NCI-H774 (cell line): ENCODE measurements at regions not wholly inside any gene's neighbourhood (a gene's known extent, or its start where the extent isn't known, plus 50 kb on each side); places are given as distances from the start of the nearest gene placed in this dataset.

Experiments used
- DNase-seq: peaks from one replicate; lab custom pipeline; 2025; lab: John Stamatoyannopoulos, UW

DNA sequence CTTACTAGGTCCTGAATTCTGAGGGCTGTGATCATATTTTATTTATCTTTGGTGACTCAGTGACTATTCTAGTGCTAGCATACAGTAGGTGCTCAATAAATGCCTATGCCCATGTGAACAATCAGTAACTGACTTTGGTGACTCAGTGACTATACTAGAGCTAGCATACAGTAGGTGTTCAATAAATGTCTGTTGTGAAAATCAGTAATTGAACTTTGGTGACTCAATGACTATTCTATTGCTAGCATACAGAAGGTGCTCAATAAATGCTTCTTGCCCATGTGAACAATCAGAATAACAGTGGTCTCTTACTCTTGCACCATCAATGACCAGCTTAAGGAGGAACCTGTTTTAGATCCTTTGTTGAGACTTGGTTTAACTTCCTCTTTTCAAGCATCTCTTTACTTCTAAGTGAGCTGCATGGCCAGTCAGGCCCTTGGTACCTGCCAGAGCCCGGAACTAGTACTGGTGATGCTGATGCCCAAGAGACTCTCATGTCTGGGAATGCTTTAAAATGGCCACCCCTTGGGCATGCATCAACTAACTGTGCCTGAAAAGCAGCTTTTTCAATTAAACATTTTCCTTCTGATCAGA, 214.9 kb upstream of the SPRED2 start:
- DNase-seq = no peak

DNA sequence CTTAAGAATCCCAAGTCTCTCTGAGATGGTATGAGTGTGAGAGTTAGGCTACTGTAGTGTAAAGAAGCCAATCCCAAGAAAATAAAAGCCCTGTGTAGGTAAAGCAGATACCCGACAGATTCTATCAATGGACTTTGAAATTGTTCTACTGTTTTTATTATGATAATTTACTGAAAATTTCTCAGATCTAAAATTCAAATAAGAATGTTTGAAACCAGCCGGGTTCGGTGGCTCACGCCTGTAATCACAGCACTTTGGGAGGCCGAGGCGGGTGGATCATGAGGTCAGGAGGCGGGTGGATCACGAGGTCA, 208.3 kb upstream of the SPRED2 start:
- DNase-seq = no peak

DNA sequence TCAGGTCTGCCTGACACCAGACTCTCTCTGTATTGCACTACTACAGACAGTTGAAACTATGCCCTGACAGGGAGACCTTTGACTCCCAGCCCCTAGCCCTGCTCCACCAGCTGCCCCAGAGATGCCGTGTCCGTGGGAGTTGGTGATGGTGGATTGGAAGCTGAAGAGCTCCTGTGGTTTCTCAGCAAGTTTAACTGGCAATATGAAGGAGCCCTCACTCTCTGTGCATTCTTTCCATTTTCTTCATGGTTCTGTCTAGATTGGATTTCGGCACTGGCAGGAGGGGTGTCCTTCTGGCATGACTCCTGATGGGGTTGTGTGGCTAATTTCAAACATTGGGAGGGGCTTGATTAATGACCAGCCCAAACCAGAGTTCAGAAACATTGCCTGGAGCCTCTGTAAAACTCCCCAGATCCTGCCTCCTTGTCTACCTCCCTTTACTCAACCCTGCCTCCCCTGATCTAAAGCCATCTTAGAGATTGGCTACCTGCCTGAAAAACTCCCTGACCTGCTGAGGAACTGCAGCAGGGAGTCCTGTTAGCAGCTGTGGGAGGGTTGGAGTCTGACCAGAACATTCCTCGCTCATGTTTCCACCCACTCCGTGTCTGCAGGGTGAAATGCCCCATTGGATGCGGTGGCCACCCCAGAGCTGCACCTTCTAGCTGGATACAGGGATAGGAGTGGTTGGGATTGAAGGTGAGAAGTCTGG, 206.9 kb upstream of the SPRED2 start:
- no peak for DNase-seq

DNA sequence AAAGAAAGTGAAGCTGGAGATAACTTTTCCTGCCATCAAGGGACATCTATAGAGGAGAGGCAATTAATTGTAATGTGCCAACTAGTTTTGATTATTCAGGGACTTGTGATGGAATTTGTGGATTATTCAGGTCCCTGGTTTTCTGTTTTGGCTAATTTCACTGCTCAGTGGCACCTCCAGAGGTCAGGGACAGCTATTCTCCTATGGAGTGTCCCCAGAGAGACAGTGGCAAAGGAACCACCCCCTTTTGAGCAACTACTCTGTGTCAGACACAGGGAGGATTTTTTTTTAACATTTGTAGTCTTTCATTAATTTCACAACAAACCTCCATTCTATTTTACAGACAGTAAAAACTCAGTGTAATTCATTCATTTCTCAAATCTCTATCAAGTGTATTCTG, 206.0 kb upstream of the SPRED2 start:
- no peak for DNase-seq

DNA sequence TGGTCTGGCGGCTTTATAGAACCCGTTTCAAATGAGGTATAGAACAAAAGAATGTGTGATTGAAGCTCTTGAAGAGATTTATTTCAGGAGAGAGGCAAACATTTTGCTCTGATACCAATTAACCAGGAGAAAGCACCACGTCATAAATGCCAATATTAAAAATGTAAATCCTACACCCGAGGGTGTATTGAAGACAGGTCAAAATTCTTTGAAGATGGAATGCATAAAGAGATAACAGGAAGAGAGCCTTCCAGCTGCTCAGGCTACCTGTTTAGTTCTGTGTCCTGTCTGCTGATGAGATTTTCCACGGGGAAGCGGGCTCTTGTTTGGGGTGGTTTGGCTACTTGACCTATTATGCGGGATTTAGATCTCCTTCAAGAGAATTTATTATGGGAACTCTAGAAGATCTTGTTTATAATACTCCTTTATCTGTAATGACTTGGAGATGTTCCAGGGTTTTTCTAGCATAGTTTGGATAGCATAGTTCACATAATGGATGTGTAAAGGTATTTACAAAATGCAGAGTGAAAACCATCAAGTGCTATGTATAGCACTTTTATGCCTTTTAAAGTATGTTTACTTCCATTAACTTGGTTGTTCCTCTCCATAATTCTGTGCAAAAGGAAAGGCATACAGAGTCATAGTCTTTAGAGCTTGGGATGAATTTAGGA, 204.5 kb upstream of the SPRED2 start:
- no peak for DNase-seq

DNA sequence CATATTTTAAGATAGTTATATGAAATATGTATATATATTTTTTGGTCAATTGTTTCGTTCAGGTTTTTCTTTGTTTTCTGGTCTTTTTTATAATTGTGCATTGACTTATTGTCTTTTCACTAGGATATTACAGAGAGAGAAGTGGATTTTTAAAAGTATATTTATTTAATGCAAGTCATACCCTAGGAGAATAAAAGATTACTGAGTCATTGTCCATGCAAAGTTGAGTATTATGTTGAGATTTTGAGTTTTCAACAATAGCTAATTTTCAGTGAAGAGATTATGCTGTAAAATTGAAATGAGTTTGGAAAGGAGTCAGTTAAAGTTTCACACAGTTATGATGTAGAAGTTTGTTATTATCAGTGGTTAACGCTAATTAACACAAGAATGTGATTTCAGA, 203.6 kb upstream of the SPRED2 start:
- DNase-seq = no peak

DNA sequence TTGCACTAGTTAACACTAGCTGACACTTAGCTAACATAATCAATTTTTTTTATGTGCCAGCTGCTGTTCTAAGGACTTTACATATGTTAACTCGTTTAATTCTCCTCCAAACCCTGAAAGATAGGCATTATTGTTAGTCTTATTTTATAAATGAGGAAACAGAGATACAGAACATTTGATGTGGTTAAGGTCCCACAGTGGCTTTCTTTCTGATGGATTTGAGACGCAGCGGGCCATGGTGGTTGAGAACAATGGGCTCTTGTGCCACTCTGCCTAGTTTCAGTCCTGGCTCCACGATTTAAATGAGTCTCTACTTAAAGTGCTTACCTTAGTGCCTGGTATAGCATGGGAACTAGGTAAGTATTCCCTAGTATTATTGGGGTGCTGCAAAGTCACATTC, 201.9 kb upstream of the SPRED2 start:
- no peak for DNase-seq

DNA sequence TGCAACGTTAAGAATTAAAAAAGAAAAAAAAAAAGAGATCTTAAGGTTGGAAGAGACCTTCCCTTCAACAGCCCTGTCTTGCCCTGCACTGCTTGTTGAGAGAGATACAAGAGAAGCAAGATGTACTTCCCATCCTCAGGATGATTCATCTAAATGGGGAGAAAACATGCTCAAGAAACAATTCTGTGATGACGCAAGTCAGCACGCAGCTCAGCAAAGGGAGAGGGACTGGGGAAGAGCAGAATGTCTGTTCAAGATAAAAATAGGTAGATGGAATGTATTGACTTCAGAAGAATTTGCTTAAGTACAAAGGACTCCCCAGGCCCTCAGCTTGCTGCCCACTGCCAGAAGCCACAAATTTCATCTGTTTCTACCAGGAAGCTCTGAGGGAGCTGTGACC, 198.2 kb upstream of the SPRED2 start:
- DNase-seq = no peak

DNA sequence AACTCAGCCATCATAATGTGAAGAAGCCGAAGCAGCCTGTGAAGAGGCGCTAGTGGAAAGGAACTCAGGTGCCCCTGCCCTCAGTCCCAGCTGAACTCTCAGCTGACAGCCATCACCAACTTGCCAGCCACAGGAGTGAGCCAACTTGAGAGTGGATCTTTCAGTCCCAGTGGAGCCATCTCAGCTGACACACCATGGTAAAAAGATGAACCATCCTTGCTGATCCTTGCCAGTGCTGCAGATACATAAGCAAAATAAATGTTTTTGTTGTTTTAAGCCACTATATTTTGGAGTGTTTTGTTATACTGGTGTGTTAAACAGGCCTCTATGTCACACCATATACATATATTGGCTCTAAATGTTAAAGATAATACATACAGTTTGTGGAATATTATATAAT, 195.8 kb upstream of the SPRED2 start:
- DNase-seq = no peak

DNA sequence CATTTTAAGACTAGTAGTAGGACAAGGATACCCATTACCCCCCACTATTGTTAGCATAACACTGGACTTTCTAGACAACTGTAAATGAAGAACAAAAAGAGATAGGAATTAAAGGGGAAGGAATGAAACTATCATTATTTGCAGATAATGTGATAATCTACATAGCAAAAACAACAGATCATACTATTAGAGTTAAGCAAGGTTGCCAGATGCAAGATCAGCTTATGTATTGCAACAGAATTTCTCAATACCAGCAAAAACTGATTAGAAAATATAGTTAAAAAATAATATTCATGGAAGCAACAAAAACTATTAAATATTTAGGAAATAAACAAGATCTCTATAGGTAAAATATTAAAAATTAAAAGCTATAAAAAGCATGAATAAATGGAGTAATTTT, 194.4 kb upstream of the SPRED2 start:
- DNase-seq = no peak

DNA sequence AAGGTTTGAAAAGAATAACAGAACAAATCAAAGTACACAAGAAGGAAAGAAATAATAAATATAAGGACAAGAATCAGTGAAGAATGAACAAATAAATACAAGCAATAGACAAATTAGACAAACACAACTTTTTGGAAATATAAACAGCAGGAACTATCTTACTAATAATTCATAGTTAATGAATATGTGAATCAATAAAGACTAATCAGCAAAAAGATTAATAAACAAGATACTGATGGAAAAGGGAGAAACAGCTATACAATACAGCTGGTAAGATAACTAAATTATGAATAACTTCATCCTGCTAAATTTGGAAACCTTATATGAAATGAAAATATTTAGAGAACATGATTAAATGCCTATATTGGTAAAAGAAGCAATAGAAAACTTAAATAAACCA, 193.6 kb upstream of the SPRED2 start:
- DNase-seq = no peak

DNA sequence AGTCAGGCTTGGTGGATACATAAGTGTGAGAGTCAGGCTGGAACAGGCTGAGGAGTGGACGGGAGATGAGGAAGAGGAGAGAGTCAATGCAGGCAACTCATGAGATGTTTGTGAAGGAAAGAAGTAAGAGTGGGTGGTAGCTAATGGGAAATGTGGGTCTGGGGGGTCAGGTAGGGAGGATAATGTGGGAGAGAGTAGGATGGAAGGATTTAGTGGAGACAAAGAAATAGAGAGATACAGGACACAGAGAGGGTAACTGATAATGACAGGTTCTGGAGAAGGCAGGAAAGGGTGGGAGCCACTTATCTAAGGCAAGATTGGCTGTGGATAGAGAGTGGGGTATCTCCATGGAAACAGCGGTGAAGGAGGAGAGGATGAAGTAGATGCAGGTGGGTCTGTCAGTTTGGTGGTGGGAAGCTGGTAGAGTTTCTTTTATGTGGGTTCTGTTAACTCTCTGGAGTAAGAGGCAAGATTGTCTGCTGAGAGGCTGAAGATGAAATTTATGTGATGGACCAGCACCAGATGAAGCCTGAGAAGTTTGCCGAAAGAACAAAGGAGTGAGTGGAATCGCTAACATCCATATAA, 190.6 kb upstream of the SPRED2 start:
- no peak for DNase-seq

DNA sequence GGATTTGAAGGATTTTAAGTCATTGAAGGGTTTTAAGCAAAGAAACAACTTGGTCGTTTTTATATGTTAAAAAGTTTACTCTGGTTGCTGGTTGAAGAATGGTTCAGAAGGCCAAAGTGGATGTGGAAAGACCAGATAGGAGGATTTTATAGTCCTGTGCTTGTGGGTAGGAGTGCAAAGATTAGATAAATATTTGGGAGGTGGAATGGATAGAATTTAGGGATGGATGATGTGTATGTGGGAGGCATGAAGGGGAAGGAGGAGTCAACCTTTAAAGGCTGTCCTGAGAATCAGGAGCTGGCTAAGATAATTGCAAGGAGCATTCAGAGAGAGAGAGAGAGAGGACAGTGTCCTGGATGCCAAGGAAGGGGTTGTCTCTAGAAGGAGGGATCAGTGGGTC, 190.1 kb upstream of the SPRED2 start:
- no peak for DNase-seq

DNA sequence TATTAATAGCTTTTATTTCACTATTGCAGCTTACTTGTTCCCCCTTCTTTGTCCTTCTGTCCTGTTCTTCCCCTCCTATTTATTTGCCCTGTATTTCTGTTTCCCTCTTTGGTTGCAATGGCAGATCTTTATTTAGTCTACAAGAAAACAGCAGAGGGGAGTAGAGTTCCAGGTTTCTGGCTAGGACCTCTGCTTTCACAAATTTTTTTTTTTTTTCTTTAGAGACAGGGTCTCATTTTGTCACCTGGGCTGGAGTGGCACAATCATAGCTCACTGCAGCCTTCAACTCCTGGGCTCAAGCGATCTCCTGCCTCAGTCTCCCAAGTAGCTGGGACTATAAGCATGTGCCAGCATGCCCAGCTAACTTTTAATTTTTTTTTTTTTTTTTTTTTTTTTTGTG, 188.1 kb upstream of the SPRED2 start:
- no peak for DNase-seq

DNA sequence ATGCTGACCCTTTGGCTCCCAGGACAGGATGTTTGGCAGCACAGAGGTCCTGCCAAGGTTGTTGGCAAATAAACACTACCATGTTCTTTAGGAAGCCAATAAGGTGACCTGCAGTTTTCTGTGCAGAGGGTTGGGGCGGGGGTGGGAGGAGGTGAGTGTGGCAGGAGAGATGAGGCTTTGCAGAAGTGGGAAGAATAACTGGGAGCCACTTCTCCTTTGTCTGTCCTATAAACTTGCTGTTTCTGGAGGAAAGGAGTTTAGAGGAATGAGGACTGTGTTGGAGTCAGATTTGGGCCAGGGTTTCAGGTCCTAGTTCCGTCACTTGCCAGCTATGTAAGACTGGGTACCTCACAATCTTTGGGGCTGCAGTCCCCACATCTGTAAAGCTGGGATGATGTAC, 187.6 kb upstream of the SPRED2 start:
- DNase-seq = no peak

DNA sequence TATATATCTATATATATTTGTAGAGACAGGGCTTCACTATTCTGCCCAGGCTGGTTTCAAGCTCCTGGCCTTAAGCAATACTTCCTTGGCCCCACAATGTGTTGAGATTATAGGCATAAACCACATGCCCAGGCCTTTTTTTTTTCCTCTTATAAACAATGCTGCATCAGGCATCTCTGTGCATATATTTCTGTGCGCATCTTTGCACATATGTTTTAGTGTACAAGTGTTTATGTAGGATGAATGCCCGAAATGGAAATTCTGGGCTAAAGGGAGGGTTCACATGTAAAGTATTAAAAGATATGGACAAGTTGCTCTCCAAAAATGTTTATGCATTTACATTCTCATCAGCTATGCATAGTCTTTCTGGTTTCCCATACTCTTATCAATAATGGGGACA, 183.2 kb upstream of the SPRED2 start:
- no peak for DNase-seq

DNA sequence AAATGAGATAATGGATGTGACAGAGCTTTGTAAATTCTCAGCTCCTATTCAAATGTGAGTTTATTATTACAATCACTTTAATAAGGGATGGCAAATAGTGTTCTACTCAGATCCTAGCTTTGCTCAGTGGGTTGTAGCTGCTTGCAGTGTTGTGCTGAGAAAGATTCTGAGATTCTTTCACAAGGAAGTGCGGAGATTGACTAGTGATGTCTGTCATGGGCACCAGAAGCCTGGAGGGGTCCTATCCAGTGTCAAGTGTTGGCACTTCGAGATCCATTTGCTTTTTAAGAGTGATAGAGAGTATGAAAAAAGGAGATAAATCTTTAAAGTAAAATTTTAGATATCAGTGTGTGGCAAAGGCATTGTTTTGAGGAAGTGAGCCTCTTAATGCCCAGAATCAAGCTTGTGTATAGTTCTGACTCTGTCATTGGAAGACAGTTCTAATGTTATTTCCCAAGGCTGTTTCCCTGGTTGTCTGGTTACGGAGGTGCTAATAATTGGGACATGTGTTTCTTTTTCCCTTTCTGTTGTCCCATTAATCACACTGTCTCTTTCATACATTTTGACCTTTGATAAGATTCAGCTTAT, 181.7 kb upstream of the SPRED2 start:
- no peak for DNase-seq

DNA sequence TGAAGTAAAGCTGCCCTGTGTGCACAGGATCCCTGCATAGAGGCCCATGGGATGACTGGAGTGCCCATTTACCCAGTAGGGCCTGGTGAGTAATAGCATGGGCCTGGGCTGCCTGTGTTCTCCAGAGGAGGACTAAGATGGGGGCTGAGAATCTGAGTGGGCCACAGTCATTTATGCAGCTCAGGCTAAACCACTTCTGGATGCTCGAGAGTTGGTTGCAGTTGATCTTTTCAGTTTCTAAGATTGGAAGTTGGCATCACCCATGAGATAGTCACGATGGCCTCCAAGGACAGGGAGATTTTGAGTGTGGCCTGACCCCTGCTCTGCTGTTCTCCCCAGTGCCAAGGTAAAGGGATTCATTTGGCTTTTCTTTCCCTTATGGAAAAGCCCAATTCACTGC, 179.1 kb upstream of the SPRED2 start:
- no peak for DNase-seq

DNA sequence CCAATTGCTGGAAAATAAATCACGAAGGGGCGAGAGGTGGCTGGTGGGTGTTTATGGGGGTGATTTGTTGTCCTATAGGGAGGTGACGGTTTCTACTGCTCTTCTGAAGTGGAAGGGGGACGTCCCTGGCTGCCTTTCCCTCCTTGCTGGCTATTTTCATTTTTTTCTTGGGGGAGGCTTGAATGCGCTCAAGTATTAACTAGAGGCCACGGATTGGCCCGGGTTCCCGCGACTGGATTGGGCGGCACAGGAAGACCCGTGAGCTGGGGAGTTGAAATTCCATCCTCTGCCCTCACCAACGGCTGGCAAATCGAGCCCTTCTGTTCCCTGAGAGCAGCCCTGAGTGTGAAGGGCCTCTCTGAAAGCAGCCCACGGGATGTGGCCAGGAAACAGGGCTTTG, 176.5 kb upstream of the SPRED2 start:
- no peak for DNase-seq

DNA sequence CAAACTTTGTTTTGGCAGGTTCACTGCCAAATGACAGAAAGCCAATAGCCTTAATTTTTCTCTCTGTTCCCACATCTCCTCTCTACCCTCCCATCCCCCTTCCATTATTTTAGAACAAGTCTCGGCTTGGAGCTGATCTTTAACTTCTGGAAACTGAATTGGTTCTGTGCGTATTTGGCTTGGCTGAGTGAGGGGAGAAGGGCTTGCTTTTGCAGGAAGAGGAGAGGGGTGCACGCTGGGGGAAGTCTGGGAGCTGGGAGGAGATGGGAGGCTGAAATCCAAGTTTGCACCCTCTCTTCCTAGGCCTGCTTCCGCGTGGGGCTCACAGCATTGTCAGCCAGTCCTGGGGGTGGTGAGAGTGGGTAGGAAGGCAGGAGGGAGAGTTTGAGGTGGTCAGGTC, 176.1 kb upstream of the SPRED2 start:
- DNase-seq = no peak

DNA sequence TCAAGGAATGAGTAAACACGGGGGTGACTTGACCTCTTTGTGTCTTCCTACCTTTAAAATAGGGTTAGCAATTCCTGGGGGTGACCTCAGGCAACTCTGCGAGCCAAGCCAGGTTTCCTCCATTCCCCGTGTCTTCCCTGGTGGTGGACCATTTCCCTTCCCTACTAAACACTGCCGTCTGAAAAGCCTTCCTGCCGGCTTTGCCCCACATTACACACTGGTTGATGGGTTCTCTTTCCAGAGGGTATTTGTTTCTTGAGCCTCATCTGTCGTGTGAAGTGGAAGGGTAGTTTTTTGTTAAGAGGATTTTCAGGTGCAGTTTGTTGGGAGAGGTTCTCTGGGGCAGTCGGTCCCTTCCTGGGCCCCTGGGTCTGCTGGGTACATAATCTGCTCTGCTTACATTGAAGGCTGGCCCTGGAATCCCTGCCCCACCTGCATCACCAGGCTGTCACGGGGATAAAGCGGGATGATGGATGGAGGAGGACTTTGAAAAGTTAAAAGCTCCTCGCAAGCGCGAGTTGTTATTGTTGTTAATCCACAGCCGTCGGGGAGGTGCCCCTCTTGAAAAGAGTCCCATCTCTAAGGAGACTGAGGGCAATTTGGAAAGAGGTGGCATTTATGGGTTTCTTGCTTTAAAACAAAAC, 175.4 kb upstream of the SPRED2 start:
- DNase-seq = no peak

DNA sequence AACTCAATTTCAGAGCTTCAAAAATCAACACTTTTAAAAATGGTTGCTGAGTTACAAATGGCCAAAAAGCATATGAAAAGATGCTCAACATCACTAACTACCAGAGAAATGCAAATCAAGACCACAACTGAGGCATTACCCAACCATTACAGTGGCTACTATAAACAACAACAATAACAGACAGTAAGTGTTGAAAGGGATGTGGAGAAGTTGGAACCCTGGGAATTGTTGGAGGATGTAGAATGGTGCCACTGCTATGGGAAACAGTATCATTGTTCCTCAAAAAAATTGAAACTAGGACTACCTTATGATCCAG, 173.3 kb upstream of the SPRED2 start:
- no peak for DNase-seq
